HFF-Myc (cell line): ENCODE measurements at regions not wholly inside any gene's neighbourhood (a gene's known extent, or its start where the extent isn't known, plus 50 kb on each side); places are given as distances from the start of the nearest gene placed in this dataset.
A peak's percentile ranks its signal among the peaks of the same experiment; 100 is the strongest.

Experiments used
- DNase-seq: peaks from one replicate; pipeline ENCODE4 v3.0.0-alpha.2; 2011; ENCODE audit warnings: low read depth; ENCODE audit errors: extremely low read depth
- H3K4me3 ChIP-seq: replicated peaks from 2 replicates; pipeline ENCODE4 v1.5.1; 2011; ENCODE audit warnings: low read depth, mild to moderate bottlenecking, control low read depth, low read length
- CTCF ChIP-seq: IDR thresholded peaks from 2 replicates; pipeline ENCODE4 v1.5.1; 2012; ENCODE audit warnings: mild to moderate bottlenecking, low read depth, low read length, control low read depth; ENCODE audit errors: missing control alignments

DNA sequence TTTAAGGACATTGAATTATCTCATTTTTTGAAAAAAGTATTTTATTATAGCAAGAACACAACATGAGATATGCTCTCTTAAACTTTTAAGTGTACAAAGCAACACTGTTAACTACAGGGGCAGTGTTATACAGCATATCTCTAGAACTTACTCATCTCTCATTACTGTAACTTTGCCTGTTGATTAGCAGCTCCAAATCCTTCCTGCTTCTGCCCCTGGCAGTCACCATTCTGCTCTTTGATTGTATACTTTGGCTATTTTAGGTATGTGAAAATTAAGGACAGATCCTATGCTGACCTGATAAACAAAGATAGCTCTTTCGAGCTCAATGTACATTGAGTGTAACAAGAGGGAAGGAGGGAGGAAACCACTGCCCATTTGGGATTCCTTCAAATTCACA lies 1349.8 kb upstream of the GJE1 start:
- no peak overlapping the region for H3K4me3 ChIP-seq
- no peak for TF ChIP-seq CTCF
- DNase-seq: no peak

DNA sequence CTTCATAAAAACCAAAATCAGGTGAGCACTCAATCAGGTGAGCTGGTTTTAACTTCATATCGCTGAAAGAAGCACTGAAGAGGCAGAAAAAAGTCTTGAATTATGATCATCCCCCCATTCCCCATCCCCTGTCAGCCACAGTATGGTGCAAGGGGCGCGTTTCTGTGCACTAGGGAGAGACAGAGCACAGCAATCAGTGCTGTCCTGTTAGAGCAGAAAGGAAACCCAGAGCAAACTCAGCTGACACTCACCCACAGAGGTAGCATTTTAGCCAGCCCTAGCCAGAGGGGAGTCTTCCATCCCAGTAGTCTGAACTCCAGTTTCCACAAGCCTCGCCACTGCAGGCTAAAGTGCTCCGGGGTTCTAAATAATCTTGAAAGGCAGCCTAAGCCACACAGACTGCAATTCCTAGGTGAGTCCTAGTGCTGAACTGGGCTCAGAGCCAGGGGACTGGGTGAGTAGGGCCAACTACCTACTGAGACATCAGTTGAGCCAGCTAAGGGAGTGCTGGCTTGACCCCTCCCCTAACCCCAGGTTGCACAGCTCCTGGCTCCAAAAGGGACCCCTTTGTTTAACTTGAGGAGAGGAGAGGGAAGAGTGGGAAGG lies 1352.6 kb upstream of the GJE1 start:
- DNase-seq: no peak
- no peak overlapping the region for H3K4me3 ChIP-seq
- TF ChIP-seq CTCF: no peak

- no peak for TF ChIP-seq CTCF
- DNase-seq: no peak
- H3K4me3 ChIP-seq: no peak overlapping the region
These were observed 1353.4 kb upstream of the GJE1 start for GRCh38 chr6:140779341-140779740.

DNA sequence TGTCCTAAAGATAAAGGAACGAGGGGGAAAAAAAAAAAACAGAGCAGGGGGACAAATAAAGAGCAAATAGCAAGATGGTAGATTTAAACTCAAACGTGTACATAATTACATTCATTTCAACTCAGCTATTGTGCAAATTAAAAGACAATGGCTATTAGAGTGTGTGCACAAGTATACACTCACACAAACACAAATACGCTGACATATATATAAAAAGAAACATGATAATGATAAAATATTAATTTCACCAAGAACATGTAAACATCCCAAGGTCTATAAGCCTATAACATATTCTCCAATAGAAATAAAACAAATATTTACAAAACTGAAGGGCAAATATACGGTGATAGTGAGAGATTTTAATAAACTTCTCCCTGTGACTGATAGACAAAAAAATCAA lies 1354.9 kb upstream of the GJE1 start:
- DNase-seq: no peak
- TF ChIP-seq CTCF: no peak
- no peak overlapping the region for H3K4me3 ChIP-seq

GRCh38 chr6:140775061-140775460 lies 1357.7 kb upstream of the GJE1 start:
- TF ChIP-seq CTCF: no peak
- no peak for DNase-seq

DNA sequence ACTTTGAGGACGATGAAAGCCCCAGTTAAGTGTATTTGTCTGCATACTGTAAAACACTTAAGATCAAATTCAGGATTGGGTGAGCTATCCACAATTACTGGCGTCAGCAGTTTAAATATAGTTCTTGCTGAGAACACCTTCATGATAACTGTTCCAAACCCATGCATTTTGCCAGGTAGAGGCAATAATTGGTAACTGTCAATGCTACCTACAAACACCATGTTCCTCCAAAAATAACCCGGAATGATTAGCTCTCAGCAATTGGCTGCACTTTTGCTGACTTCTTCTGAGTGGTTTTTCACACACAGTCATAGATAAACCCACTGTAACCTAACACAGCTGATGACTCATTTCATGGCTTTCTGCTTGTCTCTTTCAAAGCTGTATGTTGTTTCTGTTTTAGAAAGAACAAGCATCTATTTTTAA lies 1358.6 kb upstream of the GJE1 start:
- H3K4me3 ChIP-seq: no peak overlapping the region
- peak; percentile 32 for DNase-seq
- no peak for TF ChIP-seq CTCF

More at GRCh38 chr6:140775061-140775460, 1357.7 kb upstream of the GJE1 start:
- H3K4me3 ChIP-seq: no peak overlapping the region

- TF ChIP-seq CTCF: no peak
- no peak overlapping the region for H3K4me3 ChIP-seq
- DNase-seq: no peak
These were observed 1359.4 kb upstream of the GJE1 start for GRCh38 chr6:140773276-140773675.
